PFSK-1 (cell line): ENCODE measurements at regions not wholly inside any gene's neighbourhood (a gene's known extent, or its start where the extent isn't known, plus 50 kb on each side); places are given as distances from the start of the nearest gene placed in this dataset.

Experiments
- FOXP2 ChIP-seq: optimal IDR thresholded peaks from 2 replicates; pipeline ENCODE3; 2011; ENCODE audit warnings: borderline replicate concordance, control low read depth, inconsistent platforms; ENCODE audit not compliant: insufficient read depth; ENCODE audit errors: extremely low read length, extremely low read depth
- POLR2AphosphoS5 ChIP-seq: IDR thresholded peaks from 2 replicates; pipeline ENCODE4 v1.6.1; 2012; ENCODE audit warnings: low read depth, mild to moderate bottlenecking, control low read depth, low read length, moderate library complexity
- REST ChIP-seq, 2 experiments: IDR thresholded peaks; 2 replicates each; pipeline versions ENCODE4 v1.6.1 to v1.8.0; 2011 to 2012; ENCODE audit warnings: low read depth in 2 of 2, low read length in 2 of 2, control low read depth in 1 of 2, inconsistent platforms in 1 of 2, mild to moderate bottlenecking in 1 of 2, moderate library complexity in 1 of 2; ENCODE audit not compliant: insufficient read depth in 1 of 2
- SIN3A ChIP-seq: IDR thresholded peaks from 2 replicates; pipeline ENCODE4 v1.6.1; 2012; ENCODE audit warnings: mild to moderate bottlenecking, low read length, moderate library complexity, borderline replicate concordance; ENCODE audit not compliant: insufficient read depth
- TAF1 ChIP-seq: IDR thresholded peaks from 2 replicates; pipeline ENCODE4 v1.6.1; 2012; ENCODE audit warnings: low read length, control low read depth, borderline replicate concordance; ENCODE audit not compliant: insufficient read depth

GRCh38 chr12:114757684-114758325 is 73.8 kb upstream of the TBX3 start:
- TF ChIP-seq REST (IDR thresholded peaks at IDR 0.05; ENCODE audit: insufficient read depth in 1 of 2, low read depth in 2 of 2, low read length in 2 of 2), result no peak
- TF ChIP-seq POLR2AphosphoS5, result no peak

- TF ChIP-seq SIN3A, result no peak
- TF ChIP-seq FOXP2, result no peak
- no peak for TF ChIP-seq POLR2AphosphoS5
- no peak for TF ChIP-seq REST (IDR thresholded peaks at IDR 0.05; ENCODE audit: insufficient read depth in 1 of 2, low read depth in 2 of 2, low read length in 2 of 2)
- TF ChIP-seq TAF1, result no peak
Measured at GRCh38 chr12:114752217-114752616, 68.2 kb upstream of the TBX3 start.

GRCh38 chr12:114751712-114752111 is 67.7 kb upstream of the TBX3 start:
- TF ChIP-seq SIN3A, result no peak
- TF ChIP-seq FOXP2, result no peak
- no peak for TF ChIP-seq TAF1

GRCh38 chr12:114750917-114751316 is 66.9 kb upstream of the TBX3 start:
- no peak for TF ChIP-seq POLR2AphosphoS5
- no peak for TF ChIP-seq REST (IDR thresholded peaks at IDR 0.05; ENCODE audit: insufficient read depth in 1 of 2, low read depth in 2 of 2, low read length in 2 of 2)
- TF ChIP-seq TAF1, result no peak
- TF ChIP-seq FOXP2, result no peak
- TF ChIP-seq SIN3A, result no peak

- TF ChIP-seq REST (IDR thresholded peaks at IDR 0.05; ENCODE audit: insufficient read depth in 1 of 2, low read depth in 2 of 2, low read length in 2 of 2) (no peak), TAF1 (no peak), POLR2AphosphoS5 (no peak), SIN3A (no peak), FOXP2 (no peak)
Measured at GRCh38 chr12:114749065-114749464, 65.1 kb upstream of the TBX3 start.
